Non-pigmented ciliary epithelial cell (primary cell): ENCODE measurements at regions not wholly inside any gene's neighbourhood (a gene's known extent, or its start where the extent isn't known, plus 50 kb on each side); places are given as distances from the start of the nearest gene placed in this dataset.
"Not testable (repeated sequence)": the region's sequence is repeated elsewhere in the genome, so short reads cannot be mapped to it uniquely, and the experiment has no call there.

Experiments used
- DNase-seq: peaks from one replicate; pipeline ENCODE4 v3.0.0-alpha.2; 2010; ENCODE audit warnings: low read depth

DNA sequence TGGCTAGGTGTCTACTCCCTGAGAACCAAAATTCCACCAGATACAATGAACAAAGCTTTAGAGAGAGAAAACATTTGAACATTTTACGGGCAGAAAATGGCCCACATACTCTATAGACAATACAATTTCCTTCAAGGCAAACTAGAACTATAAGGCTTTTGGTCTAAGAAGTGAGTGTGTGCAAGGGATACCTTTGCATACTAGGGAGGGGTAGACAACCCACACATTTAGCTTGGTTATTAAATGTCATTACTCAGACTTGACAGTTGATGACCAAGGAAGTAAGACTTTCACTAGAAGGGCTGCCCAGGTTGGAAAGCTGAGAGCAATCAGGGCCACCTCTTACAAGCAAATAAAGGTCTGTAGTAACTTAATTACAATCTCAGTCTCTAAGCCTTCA is 64.0 kb upstream of the PLEKHM1 start:
- not testable (repeated sequence) for DNase-seq

GRCh38 chr17:45558821-45559220 is 68.3 kb upstream of the PLEKHM1 start:
- not testable (repeated sequence) for DNase-seq

GRCh38 chr17:45562868-45563267 is 72.3 kb upstream of the PLEKHM1 start:
- DNase-seq: not testable (repeated sequence)

- DNase-seq: not testable (repeated sequence)
Measured at GRCh38 chr17:45563283-45563682, 72.8 kb upstream of the PLEKHM1 start.

- not testable (repeated sequence) for DNase-seq
Measured at GRCh38 chr17:45568275-45568674, 77.8 kb upstream of the PLEKHM1 start.

DNA sequence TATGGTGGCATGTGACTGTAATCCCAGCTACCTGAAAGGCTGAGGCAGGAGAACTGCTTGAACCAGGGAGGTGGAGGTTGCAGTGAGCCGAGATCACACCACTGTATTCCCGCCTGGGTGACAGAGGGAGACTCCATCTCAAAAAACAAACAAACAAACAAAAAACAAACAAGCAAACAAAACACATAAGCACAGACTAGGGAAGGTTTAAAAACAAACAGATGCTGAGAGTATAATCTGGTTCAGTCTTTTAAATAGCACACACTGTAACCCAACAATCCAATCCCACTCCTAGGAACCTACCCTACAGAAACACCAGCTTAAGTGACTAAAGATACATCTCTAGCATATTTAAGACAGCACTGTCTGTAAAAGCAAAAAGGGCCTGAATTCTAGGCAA is 82.8 kb upstream of the PLEKHM1 start:
- not testable (repeated sequence) for DNase-seq

DNA sequence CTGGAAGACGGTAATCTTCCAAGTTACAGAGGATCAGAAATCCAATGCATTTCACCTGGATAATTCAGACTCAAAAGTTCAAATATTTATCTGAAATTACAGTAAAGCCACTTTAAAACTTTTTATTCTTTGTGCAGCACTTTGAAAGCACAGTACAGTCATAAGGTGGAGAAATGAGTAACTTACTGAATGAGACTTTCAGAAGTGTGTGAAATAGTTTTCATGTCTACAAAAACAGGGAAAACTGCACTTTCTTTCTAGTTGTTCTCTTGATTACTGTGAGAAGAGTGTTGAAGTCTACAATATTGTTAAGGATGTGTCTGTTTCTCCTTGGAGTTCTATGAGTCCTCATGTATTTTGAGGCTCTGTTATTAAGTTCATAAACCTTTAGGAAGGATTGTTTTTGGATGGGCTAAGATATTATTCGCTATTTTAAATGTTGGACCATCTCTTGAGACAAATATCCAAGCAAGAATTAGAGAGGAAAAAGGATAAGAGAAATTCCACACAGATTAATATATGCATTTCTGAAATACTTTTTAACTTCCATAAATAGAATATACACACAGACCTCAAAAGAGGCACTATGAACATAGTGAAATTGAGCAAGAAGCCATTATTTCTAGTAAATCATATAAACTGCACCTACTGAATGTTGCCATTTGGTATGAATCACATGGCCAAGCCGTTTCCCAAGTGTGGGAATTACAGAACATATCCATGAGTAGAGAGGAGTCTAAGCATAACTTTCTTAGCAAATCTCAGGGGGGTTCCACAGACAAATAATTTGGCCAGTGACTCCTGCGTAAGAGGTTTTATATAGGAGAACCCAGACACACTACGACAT is 83.6 kb upstream of the PLEKHM1 start:
- no peak for DNase-seq

- no peak for DNase-seq
Measured at GRCh38 chr17:45575126-45575885, 84.8 kb upstream of the PLEKHM1 start.

GRCh38 chr17:45576527-45577307 is 86.2 kb upstream of the PLEKHM1 start:
- DNase-seq: not testable (repeated sequence)

GRCh38 chr17:45577571-45578279 is 87.2 kb upstream of the PLEKHM1 start:
- no peak for DNase-seq

DNA sequence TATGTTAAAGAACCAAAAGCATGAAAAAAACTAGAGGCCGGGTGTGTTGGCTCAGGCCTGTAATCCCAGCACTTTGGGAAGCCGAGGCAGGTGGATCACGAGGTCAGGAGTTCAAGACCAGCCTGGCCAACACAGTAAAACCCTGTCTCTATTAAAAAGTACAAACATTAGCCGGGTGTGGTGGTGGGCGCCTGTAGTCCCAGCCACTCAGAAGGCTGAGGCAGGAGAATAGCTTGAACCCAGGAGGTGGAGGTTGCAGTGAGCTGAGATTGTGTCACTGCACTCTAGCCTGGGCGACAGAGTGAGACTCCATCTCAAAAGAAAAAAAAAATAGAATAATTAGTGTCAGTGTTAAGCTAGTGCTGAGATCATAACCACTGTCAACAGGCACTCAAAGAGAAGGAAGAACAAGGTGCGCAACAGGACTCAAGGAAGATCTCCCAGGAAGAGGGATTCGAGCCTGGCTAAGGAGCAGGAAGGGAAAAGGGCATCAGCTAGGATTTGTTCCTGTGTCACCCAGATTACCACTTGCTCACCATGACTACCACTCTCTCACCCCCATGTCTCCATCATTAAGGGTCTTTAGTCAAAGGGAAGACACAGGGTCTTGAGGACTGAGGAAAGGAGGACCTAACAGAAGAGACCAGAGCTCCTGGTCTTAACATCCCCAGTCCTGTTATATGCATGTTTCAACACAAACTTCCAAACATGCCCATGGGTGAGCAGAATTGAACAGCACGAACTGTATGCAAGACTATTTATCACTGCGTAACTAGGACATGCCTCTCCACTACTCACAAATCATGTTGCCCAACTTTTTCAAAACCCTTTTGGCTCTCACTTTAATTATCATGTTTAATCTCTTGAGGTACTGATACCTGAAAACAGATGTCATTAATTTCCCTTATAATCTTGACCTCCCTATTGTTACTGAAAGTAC is 88.3 kb upstream of the PLEKHM1 start:
- no peak for DNase-seq

GRCh38 chr17:45579529-45580495 is 89.3 kb upstream of the PLEKHM1 start:
- no peak for DNase-seq

GRCh38 chr17:45580924-45581323 is 90.4 kb upstream of the PLEKHM1 start:
- no peak for DNase-seq

DNA sequence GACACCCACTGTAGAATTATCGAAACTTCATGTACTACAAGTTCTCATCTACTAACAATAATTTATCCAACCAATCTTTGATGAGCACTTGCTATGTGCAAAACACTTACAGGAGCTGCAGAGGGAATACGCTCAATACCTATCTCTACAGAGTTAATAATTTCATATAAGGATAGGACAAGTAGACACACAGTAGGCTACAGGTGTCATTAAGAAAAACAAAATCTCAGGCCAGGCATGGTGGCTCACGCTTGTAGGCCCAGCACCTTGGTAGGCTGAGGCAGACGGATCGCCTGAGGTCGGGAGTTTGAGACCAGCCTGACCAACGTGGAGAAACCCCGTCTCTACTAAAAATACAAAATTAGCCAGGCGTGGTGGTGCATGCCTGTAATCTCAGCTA is 91.3 kb upstream of the PLEKHM1 start:
- no peak for DNase-seq

DNA sequence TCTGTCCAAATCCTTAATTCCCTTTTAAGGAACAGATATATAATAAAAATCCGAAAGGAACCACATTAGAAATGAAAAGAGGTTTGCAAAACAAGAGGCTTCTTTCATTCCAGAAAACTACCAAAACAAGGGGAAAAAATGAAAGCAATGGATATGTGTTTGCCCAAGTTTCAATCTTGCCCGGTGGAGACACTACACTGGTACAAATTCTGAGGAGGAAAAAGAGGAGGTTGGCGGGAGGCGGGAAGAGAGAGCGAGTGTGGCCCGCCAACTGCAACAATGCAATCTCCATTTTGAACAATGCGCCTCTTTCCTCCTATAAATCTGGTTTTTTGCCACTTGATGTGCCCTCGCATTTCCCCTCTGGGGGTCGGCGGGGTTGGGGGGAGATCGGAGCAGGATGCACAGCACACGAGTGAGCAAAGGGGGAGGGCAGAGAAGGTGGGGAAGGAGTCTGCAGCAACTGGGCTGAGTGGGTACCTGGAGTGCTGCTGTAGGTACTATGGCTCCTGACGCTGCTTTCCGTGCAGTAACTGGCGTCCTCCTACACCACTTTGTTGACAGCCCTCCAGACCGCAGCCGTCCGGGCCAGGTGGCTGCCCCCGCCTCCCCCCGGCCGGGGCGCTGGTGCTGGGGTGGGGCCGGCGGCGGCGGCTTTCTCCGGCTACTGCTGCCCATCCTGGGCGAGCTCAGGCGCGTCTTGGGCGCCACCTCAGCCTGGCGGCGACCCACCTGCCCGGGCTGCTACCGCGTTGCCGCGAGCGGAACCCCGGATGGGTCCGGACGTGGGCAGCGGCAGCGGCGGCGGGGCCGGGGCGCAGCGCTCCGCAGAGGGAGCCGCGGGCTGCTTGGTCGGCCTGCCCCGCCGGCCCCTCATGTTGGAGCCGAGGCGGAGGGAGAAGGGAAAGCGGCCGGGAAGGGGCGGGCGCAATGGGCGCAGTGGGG is 93.8 kb upstream of the PLEKHM1 start:
- DNase-seq: no peak

GRCh38 chr17:45585037-45585733 is 94.7 kb upstream of the PLEKHM1 start:
- not testable (repeated sequence) for DNase-seq

- not testable (repeated sequence) for DNase-seq
Measured at GRCh38 chr17:45585794-45586650, 95.5 kb upstream of the PLEKHM1 start.
